ENCODE measurements at regions not wholly inside any gene's neighbourhood (a gene's known extent, or its start where the extent isn't known, plus 50 kb on each side); places are given as distances from the start of the nearest gene placed in this dataset.

DNA sequence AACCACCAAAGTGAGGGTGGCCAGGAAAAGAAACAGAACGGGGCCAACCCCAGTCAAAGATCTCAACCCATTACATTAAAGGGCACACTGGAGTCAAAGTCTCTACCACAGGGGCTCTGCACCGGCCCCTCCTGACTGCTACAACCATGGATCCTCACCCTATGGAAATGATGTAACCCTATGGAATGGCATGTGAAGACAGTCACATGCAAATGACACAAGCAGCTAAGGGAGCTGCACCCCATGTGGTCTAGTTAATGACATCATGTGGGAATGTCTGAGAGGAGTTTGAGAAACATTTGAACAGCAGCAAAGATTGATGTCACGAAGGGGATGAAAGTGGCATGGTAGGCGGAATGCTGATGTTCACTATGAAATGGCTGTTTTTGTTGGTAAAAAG is 298.2 kb upstream of the SLCO3A1 start:
- TF ChIP-seq, protein P1, sequence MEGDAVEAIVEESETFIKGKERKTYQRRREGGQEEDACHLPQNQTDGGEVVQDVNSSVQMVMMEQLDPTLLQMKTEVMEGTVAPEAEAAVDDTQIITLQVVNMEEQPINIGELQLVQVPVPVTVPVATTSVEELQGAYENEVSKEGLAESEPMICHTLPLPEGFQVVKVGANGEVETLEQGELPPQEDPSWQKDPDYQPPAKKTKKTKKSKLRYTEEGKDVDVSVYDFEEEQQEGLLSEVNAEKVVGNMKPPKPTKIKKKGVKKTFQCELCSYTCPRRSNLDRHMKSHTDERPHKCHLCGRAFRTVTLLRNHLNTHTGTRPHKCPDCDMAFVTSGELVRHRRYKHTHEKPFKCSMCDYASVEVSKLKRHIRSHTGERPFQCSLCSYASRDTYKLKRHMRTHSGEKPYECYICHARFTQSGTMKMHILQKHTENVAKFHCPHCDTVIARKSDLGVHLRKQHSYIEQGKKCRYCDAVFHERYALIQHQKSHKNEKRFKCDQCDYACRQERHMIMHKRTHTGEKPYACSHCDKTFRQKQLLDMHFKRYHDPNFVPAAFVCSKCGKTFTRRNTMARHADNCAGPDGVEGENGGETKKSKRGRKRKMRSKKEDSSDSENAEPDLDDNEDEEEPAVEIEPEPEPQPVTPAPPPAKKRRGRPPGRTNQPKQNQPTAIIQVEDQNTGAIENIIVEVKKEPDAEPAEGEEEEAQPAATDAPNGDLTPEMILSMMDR (IDR thresholded peaks at IDR 0.05 in 2 of 3, conservative IDR thresholded peaks at IDR 0.05 in 1 of 3; ENCODE audit: borderline replicate concordance in 1 of 3, insufficient read depth in 1 of 3, low read depth in 2 of 3, low read length in 2 of 3): no peak
- TF ChIP-seq POLR2AphosphoS5 (IDR thresholded peaks at IDR 0.05; ENCODE audit: low read depth, low read length) (no peak), SP1 (IDR thresholded peaks at IDR 0.05; ENCODE audit: low read depth) (no peak), RAD21 (IDR thresholded peaks at IDR 0.05; ENCODE audit: low read depth) (no peak)
- TF ChIP-seq, protein P2, sequence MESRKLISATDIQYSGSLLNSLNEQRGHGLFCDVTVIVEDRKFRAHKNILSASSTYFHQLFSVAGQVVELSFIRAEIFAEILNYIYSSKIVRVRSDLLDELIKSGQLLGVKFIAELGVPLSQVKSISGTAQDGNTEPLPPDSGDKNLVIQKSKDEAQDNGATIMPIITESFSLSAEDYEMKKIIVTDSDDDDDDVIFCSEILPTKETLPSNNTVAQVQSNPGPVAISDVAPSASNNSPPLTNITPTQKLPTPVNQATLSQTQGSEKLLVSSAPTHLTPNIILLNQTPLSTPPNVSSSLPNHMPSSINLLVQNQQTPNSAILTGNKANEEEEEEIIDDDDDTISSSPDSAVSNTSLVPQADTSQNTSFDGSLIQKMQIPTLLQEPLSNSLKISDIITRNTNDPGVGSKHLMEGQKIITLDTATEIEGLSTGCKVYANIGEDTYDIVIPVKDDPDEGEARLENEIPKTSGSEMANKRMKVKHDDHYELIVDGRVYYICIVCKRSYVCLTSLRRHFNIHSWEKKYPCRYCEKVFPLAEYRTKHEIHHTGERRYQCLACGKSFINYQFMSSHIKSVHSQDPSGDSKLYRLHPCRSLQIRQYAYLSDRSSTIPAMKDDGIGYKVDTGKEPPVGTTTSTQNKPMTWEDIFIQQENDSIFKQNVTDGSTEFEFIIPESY (IDR thresholded peaks at IDR 0.05; ENCODE audit: extremely low read depth, insufficient replicate concordance, low read length): no peak
- TF ChIP-seq, protein P3, sequence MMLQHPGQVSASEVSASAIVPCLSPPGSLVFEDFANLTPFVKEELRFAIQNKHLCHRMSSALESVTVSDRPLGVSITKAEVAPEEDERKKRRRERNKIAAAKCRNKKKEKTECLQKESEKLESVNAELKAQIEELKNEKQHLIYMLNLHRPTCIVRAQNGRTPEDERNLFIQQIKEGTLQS (IDR thresholded peaks at IDR 0.05): no peak

Measured in HCT116 (cell line).